NCI-H2029 treated with DMSO at 0.1 percent for 48 hours (cell line): ENCODE measurements at regions not wholly inside any gene's neighbourhood (a gene's known extent, or its start where the extent isn't known, plus 50 kb on each side); places are given as distances from the start of the nearest gene placed in this dataset.

Experiments used
- DNase-seq: peaks from one replicate; lab custom pipeline; 2025; lab: John Stamatoyannopoulos, UW

GRCh38 chr12:75974323-75975187 lies 57.0 kb downstream of the PHLDA1 start:
- peak; percentile 82 for DNase-seq

GRCh38 chr12:75971253-75971652 lies 60.3 kb downstream of the PHLDA1 start:
- DNase-seq, result no peak

GRCh38 chr12:75970310-75970709 lies 61.3 kb downstream of the PHLDA1 start:
- DNase-seq, result no peak

GRCh38 chr12:75969768-75970167 lies 61.8 kb downstream of the PHLDA1 start:
- no peak for DNase-seq

GRCh38 chr12:75965661-75966060 lies 65.9 kb downstream of the PHLDA1 start:
- DNase-seq, result no peak

GRCh38 chr12:75964150-75964549 lies 67.4 kb downstream of the PHLDA1 start:
- DNase-seq, result no peak

GRCh38 chr12:75961878-75962277 lies 69.7 kb downstream of the PHLDA1 start:
- no peak for DNase-seq

- DNase-seq, result no peak
These were observed 70.5 kb downstream of the PHLDA1 start for GRCh38 chr12:75960954-75961661.

- peak; percentile 35 for DNase-seq
These were observed 71.3 kb downstream of the PHLDA1 start for GRCh38 chr12:75960086-75960910.

- no peak for DNase-seq
These were observed 72.1 kb downstream of the PHLDA1 start for GRCh38 chr12:75959506-75959905.

GRCh38 chr12:75959060-75959459 lies 72.5 kb downstream of the PHLDA1 start:
- DNase-seq, result no peak

GRCh38 chr12:75955251-75955650 lies 76.3 kb downstream of the PHLDA1 start:
- no peak for DNase-seq

GRCh38 chr12:75954749-75955148 lies 76.8 kb downstream of the PHLDA1 start:
- DNase-seq, result no peak

GRCh38 chr12:75954041-75954440 lies 77.5 kb downstream of the PHLDA1 start:
- no peak for DNase-seq

GRCh38 chr12:75953312-75953906 lies 78.2 kb downstream of the PHLDA1 start:
- no peak for DNase-seq

GRCh38 chr12:75951399-75952278 lies 79.9 kb downstream of the PHLDA1 start:
- no peak for DNase-seq

- DNase-seq, result no peak
These were observed 84.3 kb downstream of the PHLDA1 start for GRCh38 chr12:75947156-75947723.

- DNase-seq, result no peak
These were observed 86.0 kb downstream of the PHLDA1 start for GRCh38 chr12:75945581-75945980.

GRCh38 chr12:75944905-75945432 lies 86.6 kb downstream of the PHLDA1 start:
- no peak for DNase-seq
